Iris pigment epithelial cell (primary cell): ENCODE measurements at regions not wholly inside any gene's neighbourhood (a gene's known extent, or its start where the extent isn't known, plus 50 kb on each side); places are given as distances from the start of the nearest gene placed in this dataset.
A peak's percentile ranks its signal among the peaks of the same experiment; 100 is the strongest.

Experiments
- DNase-seq: peaks from one replicate; pipeline ENCODE4 v3.0.0-alpha.2; 2011; ENCODE audit warnings: low read depth

- DNase-seq = no peak
Measured at GRCh38 chr16:79444572-79444971, 156.0 kb downstream of the MAF start.

DNA sequence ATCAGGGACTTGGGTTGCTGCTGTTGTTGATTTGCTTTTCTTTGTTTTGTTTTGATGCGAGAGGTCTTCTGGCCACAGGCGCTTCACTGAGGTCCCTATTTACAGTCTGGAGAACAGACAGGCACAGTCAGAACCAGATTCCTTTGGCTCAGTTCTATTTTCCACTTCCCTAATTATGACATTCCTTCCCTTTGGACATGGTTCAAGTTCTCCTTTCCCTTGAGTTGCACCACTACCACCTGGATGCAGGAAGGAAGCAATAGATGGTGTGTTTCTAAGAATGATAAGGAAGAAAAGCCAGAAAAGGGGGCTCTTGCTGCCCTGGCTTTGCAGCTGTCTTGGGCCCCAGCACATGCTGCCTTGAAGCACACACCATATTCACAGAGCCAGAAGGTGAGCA is 160.6 kb downstream of the MAF start:
- no peak for DNase-seq

GRCh38 chr16:79437764-79438751 is 162.5 kb downstream of the MAF start:
- no peak for DNase-seq

DNA sequence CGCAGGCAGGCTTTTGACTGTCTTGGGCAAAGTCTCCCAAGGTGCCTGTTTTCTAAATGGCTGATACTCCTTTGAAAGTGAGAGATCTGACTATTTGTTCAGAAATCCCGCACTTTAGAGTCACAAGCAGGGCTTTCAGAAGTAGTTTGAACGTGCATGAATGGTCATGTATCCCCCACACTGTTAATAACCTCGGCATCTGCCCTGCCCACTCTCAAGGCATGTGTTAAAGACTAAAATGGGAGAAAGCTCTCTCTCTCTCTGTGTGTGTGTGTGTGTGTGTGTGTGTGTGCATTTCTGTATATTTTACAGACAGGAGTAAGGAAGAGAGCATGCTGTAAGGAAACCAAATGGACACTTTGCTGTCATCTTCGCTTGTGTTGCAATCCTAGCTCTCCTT is 163.7 kb downstream of the MAF start:
- no peak for DNase-seq

DNA sequence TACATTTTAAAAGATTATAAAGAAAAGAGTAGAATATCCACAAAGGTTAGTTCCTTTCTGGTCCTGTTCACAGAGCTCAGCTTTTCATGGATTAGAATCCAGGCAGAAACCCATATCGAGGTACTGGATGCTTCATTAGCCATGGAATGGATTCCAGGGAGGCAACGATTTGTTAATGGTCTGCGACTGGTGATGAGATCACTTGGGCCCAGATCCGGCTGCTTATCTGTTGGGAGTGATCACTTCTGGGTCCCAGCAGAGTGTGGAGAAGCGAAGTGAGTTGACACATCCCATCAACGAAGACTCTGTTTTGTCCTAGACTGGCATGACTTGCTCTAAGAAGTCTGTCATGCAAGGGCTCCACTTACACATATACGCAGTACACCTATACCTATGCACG is 165.8 kb downstream of the MAF start:
- peak; percentile 12 for DNase-seq

DNA sequence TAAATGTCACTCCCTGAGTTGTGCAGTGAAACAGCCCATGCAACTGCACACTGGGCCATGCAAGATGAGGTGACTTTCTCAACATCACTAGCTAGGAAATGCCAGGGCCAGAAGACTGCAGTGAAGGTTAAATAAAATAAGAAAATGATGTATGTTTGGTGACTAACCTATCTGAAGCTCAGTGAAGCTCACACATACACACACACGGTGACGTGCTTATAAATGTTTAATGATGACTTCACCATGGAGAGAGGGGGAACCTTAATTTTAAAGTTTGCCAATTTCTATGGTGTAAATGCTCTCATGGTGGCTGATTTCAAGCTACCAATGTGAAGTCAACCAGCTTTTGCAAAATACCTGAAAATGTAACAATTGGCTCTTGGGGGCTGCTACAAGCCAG is 166.4 kb downstream of the MAF start:
- DNase-seq = no peak

DNA sequence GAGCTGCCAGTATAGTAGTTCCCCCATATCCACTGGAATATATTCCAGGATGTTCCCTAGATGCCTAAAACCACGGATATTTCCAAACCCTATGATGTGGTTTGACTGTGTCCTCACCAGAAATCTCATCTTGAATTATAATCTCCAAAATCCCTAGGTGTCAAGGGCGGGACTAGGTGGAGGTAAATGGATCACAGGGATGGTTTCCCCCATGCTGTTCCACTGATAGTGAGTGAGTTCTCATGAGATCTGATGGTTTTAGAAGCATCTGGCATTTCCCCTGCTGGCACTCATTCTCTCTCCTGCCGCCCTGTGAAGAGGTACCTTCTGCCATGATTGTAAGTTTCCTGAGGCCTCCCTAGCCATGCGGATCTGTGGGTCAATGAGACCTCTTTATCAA is 168.6 kb downstream of the MAF start:
- no peak for DNase-seq

DNA sequence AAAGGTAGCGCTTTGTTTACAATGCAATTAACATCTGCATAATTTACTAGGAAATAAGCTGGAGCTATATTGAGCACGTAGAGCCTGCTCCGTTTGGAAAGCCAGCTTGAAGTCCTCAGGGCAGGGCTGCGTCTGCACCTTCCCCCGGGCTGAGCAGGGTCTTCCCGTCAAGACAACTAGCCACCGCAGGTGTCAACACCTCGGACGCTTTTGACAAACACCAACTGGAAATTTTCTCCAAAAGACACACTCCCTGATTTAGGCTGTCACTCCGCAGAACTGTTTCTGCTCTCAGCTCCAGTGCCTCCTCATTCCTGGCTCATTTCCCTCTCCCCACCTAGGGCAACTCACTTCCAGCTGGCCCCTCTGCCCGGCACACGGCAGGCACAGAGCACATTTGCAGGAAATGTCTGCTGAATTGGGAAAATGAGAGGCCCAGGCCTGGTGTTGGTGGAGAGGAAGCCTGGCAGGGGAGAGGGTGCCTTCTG is 170.3 kb downstream of the MAF start:
- no peak for DNase-seq

GRCh38 chr16:79429381-79430190 is 171.0 kb downstream of the MAF start:
- no peak for DNase-seq

GRCh38 chr16:79426663-79427062 is 173.9 kb downstream of the MAF start:
- DNase-seq = no peak

DNA sequence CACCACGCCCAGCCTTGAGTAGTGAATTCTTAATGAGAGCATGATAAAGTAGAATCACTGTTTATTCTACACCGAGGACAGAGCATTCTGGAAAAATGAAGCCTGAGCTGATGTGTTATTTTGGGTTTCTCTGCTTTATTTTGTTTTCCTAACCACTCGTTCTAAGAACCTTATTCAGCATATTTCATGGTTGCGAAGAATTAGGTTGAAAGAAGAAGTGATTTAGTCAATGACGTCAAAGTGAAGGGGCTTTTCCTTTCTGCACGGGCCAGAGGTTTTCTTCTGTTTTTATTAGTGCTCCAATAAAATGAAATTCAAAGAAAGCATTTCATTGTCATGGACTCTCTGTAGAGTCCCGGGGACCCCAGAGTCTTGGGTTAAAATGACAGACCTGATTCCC is 178.5 kb downstream of the MAF start:
- no peak for DNase-seq

GRCh38 chr16:79421126-79421525 is 179.4 kb downstream of the MAF start:
- no peak for DNase-seq

DNA sequence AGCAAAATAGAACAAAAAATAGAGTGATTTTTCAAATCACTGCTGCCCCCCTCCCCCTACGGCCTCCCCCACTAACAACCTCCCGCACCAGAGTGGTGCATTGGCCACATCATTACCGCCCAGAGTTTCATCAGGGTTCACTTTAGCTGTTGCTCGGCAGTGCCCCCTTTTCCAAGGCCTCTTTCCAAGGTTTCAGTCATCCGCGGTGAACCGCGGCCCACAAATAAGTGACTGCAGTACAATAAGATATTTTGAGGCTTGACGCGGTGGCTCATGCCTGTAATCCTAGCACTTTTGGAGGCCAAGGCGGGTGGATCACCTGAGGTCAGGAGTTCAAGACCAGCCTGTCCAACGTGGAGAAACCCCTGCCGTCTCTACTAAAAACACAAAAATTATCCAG is 180.0 kb downstream of the MAF start:
- no peak for DNase-seq

GRCh38 chr16:79419148-79419547 is 181.4 kb downstream of the MAF start:
- DNase-seq = no peak

DNA sequence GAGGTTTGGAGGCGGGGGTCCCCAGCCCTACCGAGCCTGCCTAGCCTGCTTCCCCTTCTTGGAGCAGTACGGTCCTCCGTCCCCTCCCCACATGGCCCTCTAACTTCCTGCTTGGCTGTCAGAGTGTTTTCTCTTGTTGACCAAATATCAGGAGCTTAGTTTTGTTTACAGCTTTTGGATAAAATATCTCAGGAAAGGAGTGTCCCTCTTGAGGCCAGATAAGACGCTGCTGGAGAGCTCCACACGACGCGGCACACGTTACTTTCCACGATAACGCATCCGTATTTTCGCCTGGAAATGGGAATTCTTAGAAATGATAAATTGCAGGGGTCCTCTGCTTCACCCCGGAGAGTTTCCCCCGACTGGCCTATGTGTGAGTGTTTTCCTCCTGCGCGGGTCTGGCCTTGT is 182.9 kb downstream of the MAF start:
- DNase-seq = no peak

GRCh38 chr16:79415983-79416640 is 184.4 kb downstream of the MAF start:
- DNase-seq = no peak

- DNase-seq = no peak
Measured at GRCh38 chr16:79412783-79413225, 187.7 kb downstream of the MAF start.

GRCh38 chr16:79411805-79412204 is 188.7 kb downstream of the MAF start:
- DNase-seq = no peak

DNA sequence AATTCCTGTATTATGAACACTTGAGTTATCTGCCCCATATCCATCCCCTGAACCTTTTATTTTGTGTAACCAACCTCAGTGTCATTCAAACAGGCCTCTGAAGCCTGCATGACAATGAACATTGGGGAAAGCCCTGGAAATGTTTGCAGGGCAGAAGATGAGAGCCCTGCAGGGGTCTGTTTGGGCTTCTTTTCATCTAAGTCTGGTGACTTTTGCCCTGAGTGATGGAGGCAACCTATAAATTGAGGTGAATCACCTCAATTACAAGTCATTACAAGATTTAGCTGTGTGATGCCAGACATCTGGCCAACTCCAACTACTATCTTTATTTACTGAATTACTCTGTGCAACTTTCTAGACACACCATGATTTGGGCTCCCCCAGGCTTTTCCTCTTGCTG is 189.2 kb downstream of the MAF start:
- DNase-seq = no peak

DNA sequence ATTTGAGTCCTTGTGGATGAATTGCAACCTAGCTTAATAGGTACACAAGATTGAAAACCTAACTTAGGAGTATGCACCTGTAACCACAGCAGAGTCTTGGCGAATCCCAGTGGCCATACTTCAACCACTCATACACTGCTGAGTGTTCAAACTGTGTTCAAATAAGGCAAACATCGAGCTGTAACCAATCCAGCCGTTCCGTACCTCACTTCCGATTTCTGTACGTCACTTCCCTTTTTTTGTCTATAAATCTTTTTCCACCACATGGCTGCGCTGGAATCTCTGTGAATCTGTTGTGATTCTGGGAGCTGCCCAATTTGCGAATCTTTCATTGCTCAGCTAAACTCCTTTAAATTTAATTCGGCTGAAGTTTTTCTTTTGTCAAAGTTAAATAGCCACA is 190.6 kb downstream of the MAF start:
- DNase-seq = no peak

DNA sequence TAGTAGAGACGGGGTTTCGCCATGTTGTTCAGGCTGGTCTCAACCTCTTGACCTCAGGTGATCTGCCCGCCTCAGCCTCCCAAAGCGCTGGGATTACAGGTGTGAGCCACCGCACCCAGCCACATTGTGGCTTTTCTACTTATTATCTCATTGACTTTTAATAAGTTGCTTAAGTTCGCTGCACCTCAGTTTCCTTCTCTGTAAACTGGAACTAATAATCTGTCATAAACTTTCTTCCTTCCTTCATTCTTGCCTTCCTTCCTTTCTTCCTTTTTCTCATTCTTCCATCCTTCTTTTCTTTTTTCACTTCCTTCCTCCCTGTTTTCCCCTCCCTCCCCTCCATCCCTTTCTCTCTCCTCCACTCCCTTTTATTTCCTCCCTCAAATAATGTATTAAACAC is 192.2 kb downstream of the MAF start:
- no peak for DNase-seq

DNA sequence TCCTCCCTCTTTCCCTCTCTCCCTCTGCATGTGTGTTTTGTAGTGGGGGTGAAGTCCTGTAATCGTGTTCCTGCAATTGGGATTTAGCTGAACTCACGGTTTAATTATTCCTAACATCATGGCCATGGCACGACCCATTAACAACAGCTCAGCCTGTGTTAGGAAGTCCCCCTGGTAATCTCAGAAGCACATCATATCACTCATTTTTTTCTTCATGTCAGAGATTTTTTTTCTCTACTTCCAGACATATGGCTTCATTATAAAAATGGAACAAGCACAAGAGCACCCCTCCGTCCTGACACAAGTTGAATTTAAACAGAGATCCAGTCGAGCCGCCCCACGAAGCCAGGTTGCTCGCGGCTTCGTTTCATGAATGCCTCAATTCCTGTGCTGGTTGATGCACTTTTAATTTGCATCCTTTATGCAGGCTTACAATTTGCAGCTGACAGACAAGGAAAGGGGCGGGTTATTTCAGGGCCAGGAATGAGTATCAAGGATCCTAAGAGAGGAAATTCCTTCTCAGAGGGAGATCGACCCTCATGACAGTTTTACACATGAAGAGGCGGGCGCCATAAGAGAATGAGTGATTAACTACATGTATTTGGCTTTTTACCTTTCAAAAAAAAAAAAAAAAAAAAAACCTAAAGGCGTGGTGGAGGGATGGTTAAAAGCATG is 192.9 kb downstream of the MAF start:
- no peak for DNase-seq
